ENCODE measurements at regions not wholly inside any gene's neighbourhood (a gene's known extent, or its start where the extent isn't known, plus 50 kb on each side); places are given as distances from the start of the nearest gene placed in this dataset.

GRCh38 chr11:128334311-128335044 lies 252.9 kb downstream of the ETS1 start:
- TF ChIP-seq CTCF (IDR thresholded peaks at IDR 0.05; ENCODE audit: low read depth, low read length, poor library complexity, severe bottlenecking), result no peak
- no peak for TF ChIP-seq EZH2phosphoT487 (IDR thresholded peaks at IDR 0.05; ENCODE audit: borderline replicate concordance, low read length)

All from DOHH2 (cell line).